GM21619 (cell line): ENCODE measurements at regions not wholly inside any gene's neighbourhood (a gene's known extent, or its start where the extent isn't known, plus 50 kb on each side); places are given as distances from the start of the nearest gene placed in this dataset.
A peak's percentile ranks its signal among the peaks of the same experiment; 100 is the strongest.

Source experiments
- ATAC-seq: cut with Tn5 transposase; IDR thresholded peaks from one replicate; pipeline ENCODE4 v1.9.1; 2021; ENCODE audit not compliant: unreplicated experiment

DNA sequence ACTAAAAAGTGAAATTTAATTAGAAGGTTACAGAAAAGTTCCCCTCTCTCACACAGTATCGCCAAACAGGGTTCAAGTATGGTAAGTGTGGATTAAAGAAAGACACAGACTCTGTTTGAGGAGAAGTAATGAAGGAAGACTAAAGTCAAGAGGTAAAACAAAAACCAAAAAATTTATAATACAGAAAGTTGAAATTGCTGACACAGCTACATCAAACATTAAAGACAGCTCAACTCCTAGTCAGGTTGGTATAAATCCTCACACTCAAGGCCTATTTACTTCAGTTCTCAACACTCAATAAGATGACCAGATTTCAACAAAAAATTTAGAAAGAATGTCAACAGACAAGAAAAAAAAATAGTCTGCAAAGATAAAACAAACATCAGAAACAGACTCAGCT is 300.5 kb upstream of the LINC00305 start:
- ATAC-seq: no peak

DNA sequence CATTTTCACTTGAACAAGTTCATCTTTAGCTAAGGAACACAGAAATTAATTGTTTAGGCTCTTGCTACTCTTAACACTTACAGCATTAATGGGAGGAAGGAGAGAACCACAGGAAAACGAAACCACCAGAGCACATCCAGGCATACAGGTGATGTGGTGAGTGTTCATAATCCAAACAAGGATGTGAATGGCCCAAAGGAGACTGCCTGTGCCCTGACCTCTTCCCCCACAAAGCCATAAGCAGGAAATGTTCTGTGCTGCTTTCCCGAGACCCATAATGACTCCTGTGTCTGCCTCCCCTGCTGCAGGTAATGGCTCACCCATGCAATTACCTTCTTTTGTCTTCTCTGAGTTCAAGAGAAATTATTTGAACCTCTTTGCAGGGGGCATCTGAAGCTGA is 295.9 kb upstream of the LINC00305 start:
- ATAC-seq: no peak

DNA sequence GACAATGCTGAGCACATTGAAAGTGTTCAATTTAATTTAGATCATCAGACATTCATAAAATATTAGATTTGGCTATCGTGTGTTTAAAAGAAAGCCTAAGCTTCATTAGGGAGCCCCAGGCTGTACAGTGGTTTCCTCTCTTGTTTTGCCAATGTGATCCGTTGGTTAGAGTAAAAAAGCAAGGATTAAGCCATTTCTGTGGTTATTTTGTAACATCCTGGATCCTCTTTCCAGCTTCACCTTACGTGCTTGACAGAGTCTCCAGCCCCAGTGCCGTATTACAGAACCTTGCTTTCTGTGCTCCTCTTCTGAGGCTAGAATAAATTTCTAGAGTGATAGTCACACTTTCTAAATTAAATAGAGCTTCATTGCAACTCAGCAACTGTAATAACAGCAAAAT is 289.3 kb upstream of the LINC00305 start:
- no peak for ATAC-seq

DNA sequence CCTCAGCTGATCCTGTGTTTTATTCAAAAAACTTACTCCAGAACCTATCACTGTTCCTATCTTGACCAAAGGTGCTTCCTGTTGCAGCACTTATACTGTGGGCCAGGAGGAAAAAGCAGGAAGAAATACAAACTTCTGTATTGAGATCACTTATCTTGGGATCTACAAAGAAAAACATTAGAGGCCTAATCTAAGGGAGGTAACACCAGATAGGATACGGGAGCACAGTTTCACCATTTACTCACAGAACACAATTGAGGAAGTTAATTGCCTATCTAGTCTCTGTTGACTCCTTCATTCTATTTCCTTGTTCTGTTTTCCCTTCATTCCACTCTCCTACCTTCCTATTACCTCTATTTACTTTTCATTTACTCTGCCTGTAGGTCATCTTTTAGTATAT is 287.2 kb upstream of the LINC00305 start:
- no peak for ATAC-seq

DNA sequence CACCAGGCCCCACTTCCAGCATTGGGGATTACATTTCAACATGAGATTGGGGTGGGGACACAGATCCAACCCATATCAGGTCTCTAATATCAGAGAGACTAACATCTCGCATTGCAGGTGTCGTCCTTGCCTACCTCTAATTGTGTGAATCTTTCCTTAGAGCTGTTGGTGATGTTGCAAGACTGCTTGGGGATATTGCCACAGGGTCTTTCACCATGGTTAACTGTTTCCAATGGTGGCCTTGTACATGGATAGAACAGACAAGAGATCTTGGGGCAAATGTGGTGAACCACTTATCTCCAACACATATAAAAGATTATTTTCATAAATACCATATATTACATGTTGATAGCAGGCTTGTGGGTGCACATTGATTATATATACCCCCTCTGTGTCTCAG is 270.3 kb upstream of the LINC00305 start:
- ATAC-seq: no peak

DNA sequence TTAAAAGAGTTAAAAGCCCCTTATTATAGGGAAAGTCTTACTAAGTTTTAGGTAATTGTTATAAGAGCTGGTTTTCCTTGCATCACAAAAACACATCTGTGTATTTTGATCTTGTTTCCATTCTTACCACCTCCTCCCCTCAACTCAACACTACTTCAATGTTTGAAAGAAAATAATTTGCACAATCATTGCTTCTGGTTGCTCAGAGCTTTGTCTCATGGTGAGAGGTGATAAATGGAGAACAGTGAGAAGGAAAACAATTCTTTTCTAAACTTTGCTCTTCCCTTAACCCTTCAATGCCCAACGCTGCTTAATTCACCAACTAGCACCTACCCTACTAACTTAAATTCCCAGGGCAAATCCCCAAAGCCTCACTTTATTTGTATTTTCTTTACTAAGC is 268.1 kb upstream of the LINC00305 start:
- ATAC-seq: no peak

DNA sequence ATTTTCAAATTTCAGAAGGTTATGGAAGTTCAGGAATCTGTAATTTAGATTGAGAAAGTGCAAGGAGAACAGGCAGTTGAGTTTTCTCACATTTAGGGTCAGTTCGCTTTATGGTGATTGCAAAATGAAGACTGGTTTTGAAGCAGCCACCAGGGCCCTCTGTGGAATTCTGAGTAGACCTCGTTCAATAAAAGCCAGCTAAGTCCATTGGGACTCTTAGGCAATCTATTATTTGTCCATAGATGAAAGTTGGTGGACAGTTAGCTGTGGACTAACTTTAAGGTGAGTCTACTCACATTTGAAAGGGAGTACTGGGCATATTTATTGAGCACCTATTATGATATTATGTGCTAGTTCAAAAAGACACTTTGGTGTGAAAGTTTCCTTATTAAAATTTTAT is 266.3 kb upstream of the LINC00305 start:
- no peak for ATAC-seq

DNA sequence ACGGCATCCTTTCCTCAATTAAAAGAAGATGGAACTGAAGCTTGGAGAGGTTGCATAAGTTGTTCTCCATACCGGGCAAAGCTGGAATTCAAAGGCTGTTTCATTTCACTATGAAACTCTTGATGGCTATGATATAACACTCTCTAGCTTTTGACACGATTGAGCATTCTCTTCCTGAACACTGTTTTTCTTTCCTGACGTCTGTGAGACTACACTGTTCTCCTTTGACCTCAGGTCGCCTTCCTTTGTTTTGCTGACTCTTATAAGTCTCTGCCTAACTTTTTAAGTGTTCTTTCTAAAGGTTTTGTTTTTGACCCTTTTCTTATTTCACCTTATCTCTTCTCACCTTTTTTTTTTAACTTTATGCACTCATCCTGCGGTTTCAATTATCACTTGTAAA is 261.8 kb upstream of the LINC00305 start:
- ATAC-seq: no peak

DNA sequence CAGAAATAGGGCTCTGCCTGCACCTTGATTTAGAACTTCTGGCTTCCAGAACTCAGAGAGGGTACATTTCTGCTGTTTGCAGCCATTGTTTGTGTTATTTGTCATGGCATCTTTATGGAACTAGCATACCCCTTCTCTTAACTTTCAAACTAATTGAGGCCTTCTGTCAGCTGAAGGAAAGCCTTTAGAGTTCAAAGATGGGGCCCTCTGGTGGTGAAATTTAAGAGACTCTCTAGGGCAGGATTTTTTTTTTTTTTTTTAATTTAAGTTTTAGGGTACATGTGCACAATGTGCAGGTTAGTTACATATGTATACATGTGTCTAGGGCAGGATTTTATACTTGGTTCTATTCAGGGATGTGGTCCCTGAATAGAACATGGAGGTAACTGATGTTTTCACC is 260.6 kb upstream of the LINC00305 start:
- no peak for ATAC-seq

DNA sequence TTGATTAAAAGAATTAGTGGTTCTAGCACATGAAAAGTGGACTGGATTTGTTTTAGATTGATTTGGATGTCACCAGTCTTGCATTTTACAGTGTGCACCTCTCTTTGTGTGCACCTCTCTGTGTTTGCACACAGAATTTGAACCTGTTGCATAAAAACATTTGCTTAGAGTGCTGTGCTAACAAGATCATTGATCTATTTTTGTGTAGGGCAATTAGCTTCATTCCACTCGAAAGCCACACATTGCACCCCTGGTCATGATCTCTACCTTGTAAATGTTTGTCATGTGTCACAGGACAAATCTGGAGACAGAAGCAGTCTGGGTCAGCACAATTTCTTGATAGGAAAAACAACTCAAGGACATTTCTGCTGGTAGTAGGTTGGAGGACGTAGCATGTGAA is 258.7 kb upstream of the LINC00305 start:
- no peak for ATAC-seq

DNA sequence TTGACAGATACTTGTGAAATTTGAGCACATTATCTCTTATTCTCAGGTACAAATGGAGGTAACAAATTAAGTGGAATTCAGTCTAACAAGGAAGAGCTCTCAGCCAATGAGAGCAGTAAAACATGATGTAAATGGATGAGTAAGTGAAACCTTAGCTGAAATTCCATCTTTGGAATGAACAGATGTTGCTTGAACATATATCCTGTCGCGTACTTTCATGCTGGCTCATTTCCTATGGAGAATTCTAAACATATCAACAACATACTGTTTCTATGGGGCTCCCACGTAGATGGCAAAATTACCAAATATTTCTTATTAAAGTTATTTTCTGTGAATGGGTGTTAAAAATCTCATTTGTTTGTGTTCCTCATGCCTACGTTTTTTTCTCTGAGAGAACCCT is 256.3 kb upstream of the LINC00305 start:
- ATAC-seq: no peak

DNA sequence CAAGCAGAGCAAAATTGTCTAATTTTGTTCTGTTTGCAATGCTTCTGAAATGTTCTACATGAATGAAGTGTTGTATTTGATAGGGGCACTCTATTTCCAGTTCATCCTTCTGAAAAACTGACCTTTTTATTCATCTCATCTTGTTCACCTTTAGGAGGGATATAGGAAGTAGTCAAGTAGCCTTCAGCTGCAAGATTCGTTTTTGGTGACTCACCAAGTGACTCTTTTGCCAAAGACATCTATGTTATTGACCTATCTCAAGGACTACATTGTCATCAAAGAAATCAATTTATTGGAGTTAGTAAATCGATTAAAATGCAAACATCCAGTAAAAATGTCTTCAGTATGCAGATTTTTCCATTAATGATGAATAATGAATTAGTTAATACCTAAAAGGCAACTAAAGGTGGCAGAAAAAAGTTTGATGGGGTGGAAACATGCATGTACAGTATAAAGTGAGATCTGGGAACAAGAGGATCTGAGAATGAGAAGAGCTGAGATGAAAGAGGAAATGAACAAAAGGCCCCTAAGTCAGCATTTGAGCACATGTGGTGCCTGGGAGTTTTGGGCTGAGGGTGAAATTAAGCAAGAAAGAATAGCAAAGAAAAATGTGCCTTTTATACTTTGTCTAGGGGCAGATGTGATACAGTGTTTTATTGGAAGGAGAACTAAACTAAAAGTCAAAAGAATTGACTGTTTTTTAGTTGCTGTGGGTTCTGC is 255.1 kb upstream of the LINC00305 start:
- no peak for ATAC-seq

DNA sequence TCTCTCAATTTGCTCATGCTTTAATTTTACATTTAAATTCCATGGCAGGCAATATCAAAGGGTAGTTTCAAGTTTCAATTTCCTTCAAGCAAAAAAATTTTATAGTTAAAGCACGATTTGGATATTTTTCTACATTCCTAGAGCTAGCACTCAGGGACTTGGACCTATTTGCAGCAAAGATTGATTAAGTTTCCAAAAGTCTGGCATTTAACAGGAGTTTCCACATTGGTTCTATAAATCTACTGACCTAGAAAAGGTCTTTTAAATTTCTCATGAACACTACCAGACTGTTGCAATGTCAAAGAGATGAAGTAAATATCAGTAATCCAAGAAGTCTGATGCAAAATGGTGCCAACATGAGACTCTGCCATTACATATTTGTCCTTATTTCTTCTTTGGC is 253.7 kb upstream of the LINC00305 start:
- ATAC-seq: no peak

DNA sequence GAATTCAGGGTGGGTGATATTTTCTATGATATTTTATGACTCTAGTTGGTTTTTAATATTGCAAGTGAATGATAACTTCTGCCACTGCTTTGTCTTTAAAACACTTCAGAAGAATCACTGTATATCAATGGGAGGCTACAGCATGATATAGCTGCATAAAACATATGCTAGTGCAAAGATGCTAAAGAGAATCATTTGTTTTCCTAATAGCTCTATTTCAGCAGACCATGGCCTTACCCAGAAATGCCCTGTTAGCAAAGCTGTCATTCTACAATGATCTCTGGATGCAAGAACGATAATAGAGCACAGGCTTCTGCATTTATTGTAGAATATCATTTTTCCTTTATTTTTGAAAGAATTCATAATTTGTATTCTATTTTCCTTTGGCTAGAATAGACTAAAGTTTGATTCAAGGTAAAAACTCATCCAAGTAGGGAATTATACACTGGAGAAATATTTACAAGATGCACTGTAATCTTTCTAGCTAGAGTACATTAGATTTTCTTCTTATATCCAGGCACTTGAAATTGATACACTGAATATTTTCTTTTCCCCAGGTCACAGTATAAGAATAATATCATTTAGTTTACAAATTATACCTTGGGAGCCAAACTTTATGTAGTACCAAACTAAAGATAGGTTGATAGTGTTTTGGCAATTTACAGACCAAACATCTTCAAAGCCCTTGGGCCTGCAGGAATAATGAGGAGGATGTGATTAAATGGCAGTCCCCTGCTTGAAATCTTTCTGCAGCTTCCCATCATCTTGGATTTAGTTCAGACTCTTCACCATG is 252.6 kb upstream of the LINC00305 start:
- ATAC-seq: no peak

DNA sequence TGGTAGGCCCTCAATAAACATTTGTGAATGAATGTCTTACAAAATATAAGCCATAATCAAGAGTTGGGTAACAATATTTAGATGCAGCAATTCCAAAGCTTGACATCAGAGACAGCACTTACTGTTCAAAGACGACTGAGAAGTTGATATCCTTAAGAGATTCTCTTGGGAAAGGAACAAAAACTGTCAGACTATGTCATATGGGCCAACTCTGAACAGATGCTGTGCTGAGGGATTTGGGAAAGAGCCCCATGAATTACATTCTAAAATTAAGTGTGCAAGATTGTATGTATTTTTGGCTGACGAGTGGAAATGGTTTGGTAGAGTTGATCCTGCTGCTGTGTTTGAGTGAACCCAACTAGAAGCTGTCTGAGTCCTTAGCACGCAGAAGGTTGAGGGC is 250.7 kb upstream of the LINC00305 start:
- no peak for ATAC-seq

DNA sequence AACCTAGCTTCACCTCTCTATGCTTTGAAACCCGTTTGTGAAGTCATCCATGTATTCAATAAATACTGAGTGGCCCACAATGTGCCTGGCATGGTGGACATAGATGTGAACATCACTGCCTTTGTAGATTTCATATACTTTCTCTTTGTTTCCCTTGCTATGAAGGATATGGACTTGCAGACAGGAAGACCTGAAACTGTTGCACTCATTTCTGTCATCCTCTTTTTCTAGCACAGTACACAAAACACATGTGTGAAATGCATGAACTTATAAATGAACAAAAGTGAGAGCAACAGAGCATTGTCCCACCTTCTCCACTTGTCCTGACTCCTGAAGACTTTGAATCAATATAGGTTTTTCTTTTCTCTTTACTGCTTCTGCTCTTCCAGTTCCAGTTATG is 249.4 kb upstream of the LINC00305 start:
- no peak for ATAC-seq

DNA sequence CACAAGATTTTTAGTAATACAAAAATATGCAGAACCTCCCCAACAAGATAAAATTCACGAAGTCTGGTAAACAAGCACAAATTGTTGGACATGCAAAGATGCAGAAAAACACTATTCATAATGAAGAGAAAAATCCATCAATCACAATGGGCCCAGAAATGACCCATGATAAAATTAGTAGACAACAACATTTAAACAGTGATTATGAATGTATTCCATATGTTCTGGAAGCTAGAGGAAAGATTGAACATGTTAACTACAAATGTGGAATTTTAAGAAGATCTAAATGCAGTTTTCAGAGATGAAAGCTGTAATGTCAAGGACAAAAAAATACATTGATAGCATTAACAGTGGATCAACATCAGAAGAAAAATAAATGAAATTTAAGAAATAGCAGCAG is 243.3 kb upstream of the LINC00305 start:
- no peak for ATAC-seq

DNA sequence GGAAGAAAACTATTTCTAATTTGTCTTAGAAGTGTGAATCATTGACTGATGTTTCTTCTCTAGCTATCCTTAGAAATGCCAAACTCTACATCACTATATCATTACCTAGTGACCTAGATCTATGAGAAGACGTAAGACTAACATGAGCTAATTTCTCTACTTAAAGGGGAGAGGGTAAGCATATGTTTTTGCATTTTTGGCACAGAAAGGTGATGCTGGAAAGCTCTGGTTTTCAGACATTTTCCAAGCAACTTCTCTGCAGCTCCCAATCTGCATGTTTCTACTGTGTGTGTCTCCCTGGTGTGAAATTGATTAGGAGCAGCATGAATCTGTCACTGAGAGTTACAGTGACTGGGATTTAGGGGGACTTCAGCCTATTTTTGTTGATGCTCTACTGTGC is 235.2 kb upstream of the LINC00305 start:
- no peak for ATAC-seq

DNA sequence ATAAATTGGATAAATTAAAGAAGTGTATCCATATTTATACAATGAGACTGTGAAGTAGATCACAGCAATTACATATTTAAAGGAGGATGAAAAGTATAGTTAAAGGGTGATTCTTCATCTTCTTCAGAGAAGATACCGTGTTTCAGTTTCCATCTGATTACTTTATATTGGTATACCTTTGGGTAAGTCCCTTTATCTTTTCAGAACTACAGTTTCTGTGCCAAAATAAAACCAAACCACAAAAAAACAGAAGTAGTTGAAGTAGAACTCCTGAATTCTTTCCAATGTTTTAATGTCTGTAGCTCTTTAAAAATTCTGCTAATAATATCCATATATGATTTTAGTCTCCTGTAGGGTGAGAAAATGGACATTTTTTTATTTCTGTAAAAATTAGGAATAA is 231.2 kb upstream of the LINC00305 start:
- ATAC-seq: peak; percentile 96

DNA sequence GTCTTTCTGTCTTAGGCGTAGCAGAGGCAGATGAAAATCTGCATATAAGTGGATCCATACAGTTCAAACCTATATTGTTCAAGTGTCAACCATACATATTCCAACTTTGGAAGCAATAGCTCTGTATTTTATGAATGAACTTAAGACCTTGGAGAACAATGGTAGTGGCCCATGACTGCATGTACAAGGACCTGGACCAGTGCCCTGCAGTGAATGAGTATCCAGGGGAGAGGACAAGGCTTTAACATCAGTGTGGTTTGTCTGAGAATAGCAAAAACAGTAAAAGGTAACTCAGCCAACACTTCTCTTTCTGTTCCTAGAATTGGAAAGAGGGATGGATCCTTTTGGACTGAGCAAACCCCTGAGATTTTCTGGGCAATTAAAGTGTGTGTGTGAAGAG is 230.8 kb upstream of the LINC00305 start:
- ATAC-seq: peak; percentile 14

DNA sequence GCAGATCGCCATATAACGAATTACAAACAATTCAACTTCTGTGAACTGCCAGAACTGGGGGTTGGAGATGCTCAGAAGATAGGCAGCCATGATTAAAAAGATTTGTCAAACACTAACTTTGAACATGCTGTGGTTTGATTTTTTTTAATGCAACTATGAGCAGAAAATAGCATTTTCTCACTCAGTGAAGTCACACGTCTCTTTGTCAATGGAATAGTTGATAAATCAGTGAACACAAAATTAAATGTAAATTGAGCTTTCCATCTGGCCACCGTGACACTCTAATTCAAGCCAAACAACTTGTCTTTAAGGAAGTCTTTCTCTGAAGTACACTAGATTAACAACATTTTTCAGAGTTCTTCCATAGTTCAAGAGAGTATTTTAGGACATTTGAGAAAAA is 228.6 kb upstream of the LINC00305 start:
- no peak for ATAC-seq

DNA sequence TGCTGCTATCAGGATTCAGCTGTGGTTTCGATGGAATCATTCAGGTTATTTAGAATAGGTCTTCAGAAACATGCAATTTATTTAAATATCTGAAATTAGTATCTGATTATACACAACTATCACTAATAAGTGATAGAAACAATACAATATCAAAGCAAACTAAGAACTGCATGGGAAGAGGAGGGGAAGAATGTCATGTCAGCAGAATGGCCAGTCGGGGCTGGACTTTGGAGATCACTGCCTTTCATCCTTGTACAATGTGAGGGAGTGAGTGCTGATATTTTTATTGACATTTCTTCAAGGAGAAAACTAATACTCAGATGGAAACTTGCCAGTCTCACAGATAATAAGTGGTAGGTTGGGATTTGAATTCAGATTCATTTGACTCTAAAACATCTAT is 224.0 kb upstream of the LINC00305 start:
- no peak for ATAC-seq
